IMR-90 (cell line): ENCODE measurements at regions not wholly inside any gene's neighbourhood (a gene's known extent, or its start where the extent isn't known, plus 50 kb on each side); places are given as distances from the start of the nearest gene placed in this dataset.

Experiments
- ATAC-seq: fragments of 200-7000 bp; cut with Tn5 transposase; 2 replicates; pipeline ENCODE4 v1.9.1; 2020; ENCODE audit warnings: low read depth, mild to moderate bottlenecking, moderate library complexity
- BruUV-seq: library from RNA; stranded (reverse); fragments of 400-500 nt; replicated peaks from 2 replicates; lab custom pipeline; 2021; lab: Mats Ljungman, UMichigan
- CTCF ChIA-PET: fragments of 300-600 bp; formaldehyde crosslinking; extraction: SDS; loops from one replicate; lab custom pipeline; 2021; ENCODE audit warnings: antibody characterized with exemption; lab: Yijun Ruan, JAX
- POLR2A ChIA-PET: fragments of 300-600 bp; sonication (Branson Sonifier 250); formaldehyde crosslinking; loops from one replicate; lab custom pipeline; 2022; ENCODE audit warnings: antibody characterized with exemption; ENCODE audit not compliant: unreplicated experiment; lab: Charles Lee
- DNase-seq: peaks from one replicate; pipeline ENCODE4 v3.0.0; 2013
- H2AFZ ChIP-seq: replicated peaks from 2 replicates; pipeline ENCODE3; 2013; ENCODE audit warnings: low read length, mild to moderate bottlenecking; ENCODE audit not compliant: poor library complexity
- H2AK5ac ChIP-seq: 2 replicates; pipeline ENCODE4 v1.6.1; 2013; ENCODE audit warnings: low read depth, low read length, inconsistent platforms
- H2AK9ac ChIP-seq: replicated peaks from 2 replicates; pipeline ENCODE3; 2013; ENCODE audit warnings: mild to moderate bottlenecking, low read depth, low read length, moderate library complexity; ENCODE audit not compliant: poor library complexity
- H2BK120ac ChIP-seq: 2 replicates; pipeline ENCODE4 v1.6.1; 2013; ENCODE audit warnings: low read depth, low read length, inconsistent platforms
- H2BK15ac ChIP-seq: 3 replicates; pipeline ENCODE4 v1.6.1; 2013; ENCODE audit warnings: low read depth, low read length, inconsistent platforms
- H2BK20ac ChIP-seq: 2 replicates; pipeline ENCODE4 v1.6.1; 2013; ENCODE audit warnings: low read depth, mild to moderate bottlenecking, inconsistent platforms, low read length, moderate library complexity
- H2BK5ac ChIP-seq: 2 replicates; pipeline ENCODE4 v1.6.1; 2013; ENCODE audit warnings: mild to moderate bottlenecking, low read depth, low read length, inconsistent platforms; ENCODE audit not compliant: poor library complexity, severe bottlenecking
- H3K14ac ChIP-seq: replicated peaks from 2 replicates; pipeline ENCODE4 v1.6.1; 2013; ENCODE audit warnings: low read depth, low read length, inconsistent platforms
- H3K18ac ChIP-seq: 2 replicates; pipeline ENCODE4 v1.6.1; 2013; ENCODE audit warnings: low read depth, low read length, control low read depth
- H3K23ac ChIP-seq: 2 replicates; pipeline ENCODE4 v1.6.1; 2013; ENCODE audit warnings: low read depth, low read length, inconsistent platforms
- H3K27ac ChIP-seq: 2 replicates; pipeline ENCODE4 v1.5.1; 2013; ENCODE audit warnings: mild to moderate bottlenecking, control low read depth, low read length; ENCODE audit not compliant: insufficient read depth
- H3K27me3 ChIP-seq: 2 replicates; pipeline ENCODE4 v1.6.1; 2013; ENCODE audit warnings: low read length; ENCODE audit not compliant: control insufficient read depth, insufficient read depth
- H3K36me3 ChIP-seq: 2 replicates; pipeline ENCODE4 v1.6.1; 2013; ENCODE audit warnings: low read length, mixed read lengths; ENCODE audit not compliant: control insufficient read depth, insufficient read depth
- H3K4ac ChIP-seq: 2 replicates; pipeline ENCODE4 v1.6.1; 2013; ENCODE audit warnings: low read depth, low read length, inconsistent platforms
- H3K4me1 ChIP-seq: 2 replicates; pipeline ENCODE4 v1.6.1; 2013; ENCODE audit warnings: low read length, mixed read lengths; ENCODE audit not compliant: control insufficient read depth, insufficient read depth
- H3K4me2 ChIP-seq: 2 replicates; pipeline ENCODE4 v1.6.1; 2013; ENCODE audit warnings: low read depth, mild to moderate bottlenecking, control low read depth, low read length, moderate library complexity
- H3K4me3 ChIP-seq: 2 replicates; pipeline ENCODE4 v1.5.1; 2013; ENCODE audit warnings: low read depth, mild to moderate bottlenecking, control low read depth, low read length, moderate library complexity; ENCODE audit not compliant: insufficient read depth
- H3K56ac ChIP-seq: 2 replicates; pipeline ENCODE4 v1.6.1; 2013; ENCODE audit warnings: low read length, inconsistent platforms; ENCODE audit not compliant: insufficient read depth; ENCODE audit errors: extremely low read depth
- H3K79me1 ChIP-seq, 2 experiments: 2 replicates each; pipeline ENCODE4 v1.6.1; 2013; ENCODE audit warnings: low read length in 2 of 2, inconsistent platforms in 1 of 2, low read depth in 1 of 2
- H3K9ac ChIP-seq: 2 replicates; pipeline ENCODE4 v1.6.1; 2013; ENCODE audit warnings: low read depth, low read length, control low read depth
- H3K9me1 ChIP-seq: 2 replicates; pipeline ENCODE4 v1.6.1; 2013; ENCODE audit warnings: low read length, inconsistent platforms; ENCODE audit not compliant: insufficient read depth
- H3K9me3 ChIP-seq: 2 replicates; pipeline ENCODE4 v1.6.1; 2013; ENCODE audit warnings: low read length; ENCODE audit not compliant: control insufficient read depth, insufficient read depth
- H4K20me1 ChIP-seq: 2 replicates; pipeline ENCODE4 v1.6.1; 2013; ENCODE audit warnings: low read length, inconsistent platforms; ENCODE audit not compliant: insufficient read depth
- H4K5ac ChIP-seq: 2 replicates; pipeline ENCODE4 v1.6.1; 2013; ENCODE audit warnings: mild to moderate bottlenecking, low read depth, low read length, control low read depth
- H4K8ac ChIP-seq, 2 experiments: 2 replicates each; pipeline ENCODE4 v1.6.1; 2013; ENCODE audit warnings: low read depth in 2 of 2, low read length in 2 of 2, control low read depth in 1 of 2, inconsistent platforms in 1 of 2
- H4K91ac ChIP-seq: 2 replicates; pipeline ENCODE4 v1.6.1; 2013; ENCODE audit warnings: low read depth, low read length, inconsistent platforms; ENCODE audit not compliant: insufficient read depth
- BHLHE40 ChIP-seq: fragments of 150-350 bp; IDR thresholded peaks from 2 replicates; pipeline ENCODE4 v1.6.1; 2016; ENCODE audit warnings: mild to moderate bottlenecking, low read depth, low read length
- CEBPB ChIP-seq: IDR thresholded peaks from 2 replicates; pipeline ENCODE4 v1.6.1; 2012; ENCODE audit warnings: low read depth, low read length, improper control_type of control experiment
- CHD1 ChIP-seq: IDR thresholded peaks from 2 replicates; pipeline ENCODE4 v1.6.1; 2012; ENCODE audit warnings: low read depth, low read length, improper control_type of control experiment
- CTCF ChIP-seq: conservative IDR thresholded peaks from 2 replicates; pipeline ENCODE4 v1.5.1; 2012; ENCODE audit warnings: mild to moderate bottlenecking, low read depth, low read length, improper control_type of control experiment
- FOS ChIP-seq: fragments of 150-350 bp; IDR thresholded peaks from 2 replicates; pipeline ENCODE4 v1.6.1; 2016; ENCODE audit warnings: low read depth, low read length
- MAFK ChIP-seq: IDR thresholded peaks from 2 replicates; pipeline ENCODE4 v1.6.1; 2012; ENCODE audit warnings: low read depth, low read length, improper control_type of control experiment
- MXI1 ChIP-seq: IDR thresholded peaks from 2 replicates; pipeline ENCODE4 v1.6.1; 2012; ENCODE audit warnings: low read depth, mild to moderate bottlenecking, low read length, moderate library complexity, borderline replicate concordance
- NFE2L2 ChIP-seq: fragments of 150-350 bp; IDR thresholded peaks from 2 replicates; pipeline ENCODE4 v1.6.1; 2016; ENCODE audit warnings: low read depth, mild to moderate bottlenecking, low read length
- RCOR1 ChIP-seq: IDR thresholded peaks from 2 replicates; pipeline ENCODE4 v1.6.1; 2012; ENCODE audit warnings: mild to moderate bottlenecking, low read length, improper control_type of control experiment; ENCODE audit not compliant: insufficient replicate concordance
- RFX5 ChIP-seq: IDR thresholded peaks from 2 replicates; pipeline ENCODE4 v1.8.0; 2012; ENCODE audit warnings: low read depth, mild to moderate bottlenecking, low read length, moderate library complexity
- SMC3 ChIP-seq: fragments of 150-350 bp; IDR thresholded peaks from 2 replicates; pipeline ENCODE4 v1.6.1; 2016; ENCODE audit warnings: low read depth, mild to moderate bottlenecking, antibody characterized with exemption, low read length, moderate library complexity
- WGBS, 2 experiments: methylation state at CpG; one replicate each; pipeline versions ENCODE4 v1.1.5 to v1.1.7; 2013; ENCODE audit warnings: missing lambda C conversion rate in 2 of 2; ENCODE audit not compliant: insufficient read length in 1 of 2; ENCODE audit errors: extremely low coverage in 2 of 2; 5-methylcytosine and 5-hydroxymethylcytosine counted together
- dilution Hi-C: fragments of 300-500 bp; cut with HindIII; formaldehyde crosslinking; loops from one replicate; pipeline ENCODE4 v1.14.3; 2018; ENCODE audit warnings: low sequenced_read_pairs; ENCODE audit not compliant: unreplicated experiment
- in situ Hi-C: fragments of 300-500 bp; cut with MboI; formaldehyde crosslinking; loops from 3 replicates; pipeline ENCODE4 v1.14.3; 2019; ENCODE audit warnings: low sequenced_read_pairs, inconsistent platforms, mixed read lengths
- intact Hi-C: fragments of 100-400 bp; cut with micrococcal nuclease; formaldehyde crosslinking; loops from 2 replicates; pipeline ENCODE4 v1.10.0; 2022

GRCh38 chr1:56429288-56429687 is 150.1 kb downstream of the PLPP3 start:
- no peak overlapping the region for H4K5ac ChIP-seq
- H3K23ac ChIP-seq, result no peak overlapping the region
- H4K91ac ChIP-seq, result no peak overlapping the region
- no peak overlapping the region for H2BK120ac ChIP-seq
- H2BK15ac ChIP-seq, result no peak overlapping the region
- H4K20me1 ChIP-seq, result no peaks in the 10 kb centered on the region
- no peak overlapping the region for H3K4ac ChIP-seq
- no peak overlapping the region for H3K14ac ChIP-seq
- H3K36me3 ChIP-seq, result no peaks in the 10 kb centered on the region
- ChIA-PET CTCF (no interaction called here), POLR2A (interaction anchor here (0.6 kb wide), 1 partner anchor 531 kb away, joined by 4 read pairs; no protein-coding TSS in a partner anchor)
- no peak overlapping the region for H3K27ac ChIP-seq
- H3K4me3 ChIP-seq, result no peak overlapping the region
- H3K9me3 ChIP-seq, result no peaks in the 10 kb centered on the region
- H2AFZ ChIP-seq, result no peak overlapping the region
- no peak overlapping the region for H3K56ac ChIP-seq
- no TSS peak for BruUV-seq
- intact Hi-C loops (no loop called here), dilution Hi-C loops (no loop called here), in situ Hi-C loops (no loop called here)
- no peaks in the 10 kb centered on the region for H3K27me3 ChIP-seq
- H3K18ac ChIP-seq, result no peak overlapping the region
- no peak overlapping the region for H2BK20ac ChIP-seq
- 40% methylated on average over 1 of the region's 2 CpGs; no CpG with 5 or more reads in 1 of the 2 experiments for WGBS, 2 experiments
- H3K79me1 ChIP-seq, result no peaks in the 10 kb centered on the region
- peaks cover 4% of the 10 kb centered on the region; the same call in 1 of the 2 replicates for H3K4me1 ChIP-seq
- H3K4me2 ChIP-seq, result no peak overlapping the region
- H2AK5ac ChIP-seq, result no peak overlapping the region
- no peak overlapping the region for H3K9ac ChIP-seq
- H4K8ac ChIP-seq, result no peak overlapping the region
- DNase-seq, result no peak
- no peak for ATAC-seq
- H2BK5ac ChIP-seq, result no peak overlapping the region
- TF ChIP-seq MXI1 (no peak), CHD1 (no peak), MAFK (no peak), NFE2L2 (no peak), CEBPB (no peak), FOS (no peak), SMC3 (no peak), CTCF (no peak), RCOR1 (no peak), BHLHE40 (no peak), RFX5 (no peak)
- peaks cover 6% of the 10 kb centered on the region for H3K9me1 ChIP-seq
- H2AK9ac ChIP-seq, result no peak overlapping the region
